ENCODE measurements at regions not wholly inside any gene's neighbourhood (a gene's known extent, or its start where the extent isn't known, plus 50 kb on each side); places are given as distances from the start of the nearest gene placed in this dataset.

DNA sequence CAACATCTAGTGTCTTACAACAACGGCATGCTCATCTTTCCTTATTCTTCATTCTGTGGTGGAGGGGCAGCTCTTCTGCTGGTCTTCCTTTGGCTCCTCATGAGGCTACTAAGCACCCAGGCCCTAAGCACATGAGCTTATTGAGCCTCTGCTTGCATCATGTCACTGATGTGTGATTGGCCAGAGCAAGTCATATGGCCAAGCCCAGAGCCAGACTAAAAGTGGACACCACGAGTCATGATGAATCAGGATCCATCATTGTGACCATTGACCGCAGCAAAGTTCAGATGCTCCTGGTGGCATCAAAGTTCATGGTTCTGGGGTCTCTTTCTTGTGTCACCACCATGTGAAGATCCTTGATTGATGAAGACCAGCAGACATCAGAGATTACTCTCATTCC is 192.0 kb upstream of the FOXA2 start:
- Histone ChIP-seq H3K14ac (ENCODE audit: low read length) (peak overlapping the region; percentile 18), H4K12ac (ENCODE audit: low read depth, low read length) (no peak overlapping the region), H3K4me1 (ENCODE audit: control insufficient read depth in 1 of 2, insufficient read depth in 2 of 2, low read length in 2 of 2) (peaks cover 14 to 21% of the 10 kb centered on the region in 2 experiments), H3K79me2 (ENCODE audit: control insufficient read depth, insufficient read depth, low read length, poor library complexity) (no peaks in the 10 kb centered on the region), H3K79me1 (ENCODE audit: low read length) (peaks cover 16% of the 10 kb centered on the region), H2BK120ac (ENCODE audit: insufficient read depth, low read length, poor library complexity) (peak overlapping the region; percentile 15), H3K36me3 (ENCODE audit: control insufficient read depth in 1 of 2, insufficient read depth in 2 of 2, low read length in 2 of 2) (no peaks in the 10 kb centered on the region), H2AK5ac (ENCODE audit: low read length) (peak overlapping the region; percentile 0), H4K91ac (ENCODE audit: low read depth, low read length) (peak overlapping the region; percentile 40), H2BK5ac (ENCODE audit: low read depth, low read length, poor library complexity) (peak overlapping the region; percentile 24), H3K27ac (ENCODE audit: low read depth, low read length) (peak overlapping the region; percentile 88), H3K9ac (ENCODE audit: low read length) (no peak overlapping the region), H3K4me3 (ENCODE audit: low read depth, low read length) (no peak overlapping the region), H4K8ac (ENCODE audit: low read depth, low read length) (peak overlapping the region; percentile 52), H3K27me3 (ENCODE audit: insufficient read depth, low read length) (no peaks in the 10 kb centered on the region), H2BK12ac (ENCODE audit: low read length) (peak overlapping the region; percentile 11), H3K9me3 (ENCODE audit: insufficient read depth, low read depth, low read length) (no peaks in the 10 kb centered on the region), H3K23ac (ENCODE audit: low read length) (no peak overlapping the region), H3K4ac (ENCODE audit: low read depth, low read length) (peak overlapping the region; percentile 19), H3K18ac (ENCODE audit: low read length) (peak overlapping the region; percentile 0), H2AFZ (ENCODE audit: insufficient read depth, low read length, poor library complexity) (no peak overlapping the region), H3K4me2 (ENCODE audit: low read length) (no peak overlapping the region)
- DNase-seq, result no peak
- WGBS (ENCODE audit: extremely low coverage, insufficient coverage, insufficient read length), result no CpG with 5 or more reads among the region's 3 CpGs

DNA sequence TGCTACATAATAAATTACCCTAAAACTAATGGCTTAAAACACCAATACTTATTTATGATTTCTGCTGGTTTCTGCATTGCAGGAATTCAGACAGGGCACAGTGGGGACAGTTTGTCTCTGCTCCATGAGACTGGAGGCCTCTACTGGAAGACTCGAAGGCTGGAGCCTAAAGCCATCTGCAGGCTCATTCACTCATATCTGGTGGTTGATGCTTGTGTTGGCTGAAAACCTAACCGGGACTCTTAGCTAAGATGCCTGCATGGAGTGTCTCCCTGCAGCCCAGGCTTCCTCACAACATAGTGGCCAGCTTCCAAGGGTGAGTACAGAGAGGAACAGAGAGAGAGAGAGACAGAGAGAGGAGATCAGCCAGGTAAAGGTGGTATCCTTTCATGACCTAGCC is 195.5 kb upstream of the FOXA2 start:
- no peak overlapping the region for H3K4me2 ChIP-seq (ENCODE audit: low read length)
- no peak overlapping the region for H2AK5ac ChIP-seq (ENCODE audit: low read length)
- H3K14ac ChIP-seq (ENCODE audit: low read length), result no peak overlapping the region
- no peak overlapping the region for H2BK120ac ChIP-seq (ENCODE audit: insufficient read depth, low read length, poor library complexity)
- H3K4ac ChIP-seq (ENCODE audit: low read depth, low read length), result no peak overlapping the region
- H4K12ac ChIP-seq (ENCODE audit: low read depth, low read length), result no peak overlapping the region
- no peak overlapping the region for H3K9ac ChIP-seq (ENCODE audit: low read length)
- H2BK5ac ChIP-seq (ENCODE audit: low read depth, low read length, poor library complexity), result no peak overlapping the region
- no peak overlapping the region for H2BK12ac ChIP-seq (ENCODE audit: low read length)
- no peaks in the 10 kb centered on the region for H3K36me3 ChIP-seq (ENCODE audit: control insufficient read depth in 1 of 2, insufficient read depth in 2 of 2, low read length in 2 of 2)
- H3K27ac ChIP-seq (ENCODE audit: low read depth, low read length), result no peak overlapping the region
- no peak overlapping the region for H3K18ac ChIP-seq (ENCODE audit: low read length)
- H4K8ac ChIP-seq (ENCODE audit: low read depth, low read length), result no peak overlapping the region
- DNase-seq, result no peak
- no CpG with 5 or more reads among the region's 2 CpGs for WGBS (ENCODE audit: extremely low coverage, insufficient coverage, insufficient read length)
- no peak overlapping the region for H3K4me3 ChIP-seq (ENCODE audit: low read depth, low read length)
- H2AFZ ChIP-seq (ENCODE audit: insufficient read depth, low read length, poor library complexity), result no peak overlapping the region
- H4K91ac ChIP-seq (ENCODE audit: low read depth, low read length), result no peak overlapping the region
- peaks cover 11% of the 10 kb centered on the region for H3K79me1 ChIP-seq (ENCODE audit: low read length)
- no peaks in the 10 kb centered on the region for H3K79me2 ChIP-seq (ENCODE audit: control insufficient read depth, insufficient read depth, low read length, poor library complexity)
- H3K23ac ChIP-seq (ENCODE audit: low read length), result no peak overlapping the region
- H3K4me1 ChIP-seq (ENCODE audit: control insufficient read depth in 1 of 2, insufficient read depth in 2 of 2, low read length in 2 of 2), result peaks cover 6 to 11% of the 10 kb centered on the region in 2 experiments
- H3K9me3 ChIP-seq (ENCODE audit: insufficient read depth, low read depth, low read length), result no peaks in the 10 kb centered on the region
- H3K27me3 ChIP-seq (ENCODE audit: insufficient read depth, low read length), result no peaks in the 10 kb centered on the region

DNA sequence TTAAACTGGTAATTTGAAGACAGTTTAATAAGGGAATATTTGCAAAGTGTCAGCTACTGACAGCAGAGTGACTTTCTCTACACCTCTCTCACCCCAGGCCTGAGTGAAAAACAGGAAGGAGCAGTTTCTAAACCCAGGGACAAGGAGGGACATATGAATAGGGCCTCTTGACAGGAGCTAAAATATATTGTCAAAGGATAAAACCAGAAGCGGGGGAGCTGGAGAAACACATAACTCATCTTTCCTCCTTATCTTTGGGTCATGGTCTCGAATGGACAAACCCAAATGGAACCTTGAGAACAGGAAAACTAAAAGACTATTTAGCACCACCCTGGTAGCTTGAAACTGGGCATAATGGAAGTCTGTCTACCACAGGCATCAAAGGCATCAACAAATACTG is 197.5 kb upstream of the FOXA2 start:
- Histone ChIP-seq H3K14ac (ENCODE audit: low read length) (no peak overlapping the region), H2BK12ac (ENCODE audit: low read length) (no peak overlapping the region), H2BK5ac (ENCODE audit: low read depth, low read length, poor library complexity) (no peak overlapping the region), H2AFZ (ENCODE audit: insufficient read depth, low read length, poor library complexity) (no peak overlapping the region), H2AK5ac (ENCODE audit: low read length) (no peak overlapping the region), H2BK120ac (ENCODE audit: insufficient read depth, low read length, poor library complexity) (no peak overlapping the region), H3K36me3 (ENCODE audit: control insufficient read depth in 1 of 2, insufficient read depth in 2 of 2, low read length in 2 of 2) (no peaks in the 10 kb centered on the region), H3K9me3 (ENCODE audit: insufficient read depth, low read depth, low read length) (no peaks in the 10 kb centered on the region), H3K27ac (ENCODE audit: low read depth, low read length) (no peak overlapping the region), H3K79me2 (ENCODE audit: control insufficient read depth, insufficient read depth, low read length, poor library complexity) (no peaks in the 10 kb centered on the region), H3K4me1 (ENCODE audit: control insufficient read depth in 1 of 2, insufficient read depth in 2 of 2, low read length in 2 of 2) (no peaks in the 10 kb centered on the region), H3K18ac (ENCODE audit: low read length) (no peak overlapping the region), H4K12ac (ENCODE audit: low read depth, low read length) (no peak overlapping the region), H4K91ac (ENCODE audit: low read depth, low read length) (no peak overlapping the region), H3K27me3 (ENCODE audit: insufficient read depth, low read length) (no peaks in the 10 kb centered on the region), H4K8ac (ENCODE audit: low read depth, low read length) (no peak overlapping the region), H3K9ac (ENCODE audit: low read length) (no peak overlapping the region), H3K23ac (ENCODE audit: low read length) (no peak overlapping the region), H3K79me1 (ENCODE audit: low read length) (peaks cover 2% of the 10 kb centered on the region), H3K4me2 (ENCODE audit: low read length) (no peak overlapping the region), H3K4ac (ENCODE audit: low read depth, low read length) (no peak overlapping the region), H3K4me3 (ENCODE audit: low read depth, low read length) (no peak overlapping the region)
- DNase-seq, result no peak
- WGBS (ENCODE audit: extremely low coverage, insufficient coverage, insufficient read length), result no CpG with 5 or more reads among the region's 2 CpGs

DNA sequence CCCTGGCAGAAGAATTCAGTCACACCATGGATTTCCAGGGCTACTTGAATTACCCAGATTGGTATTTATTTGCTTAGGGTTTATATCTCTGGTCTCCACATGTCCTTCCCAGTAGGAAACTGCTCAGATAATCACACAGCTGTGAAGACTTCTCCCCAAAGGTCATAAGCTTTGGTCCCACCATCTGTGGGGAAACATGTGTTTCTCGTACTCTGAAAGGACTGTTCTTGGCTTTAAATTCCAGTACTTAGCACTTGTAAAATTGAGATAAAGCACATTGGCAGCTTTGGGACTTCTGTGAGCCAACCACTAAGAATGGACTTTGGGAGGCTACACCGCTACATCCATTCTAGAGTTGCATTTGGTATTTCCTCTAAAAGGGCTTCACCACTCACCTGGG is 205.3 kb upstream of the FOXA2 start:
- Histone ChIP-seq H3K79me1 (ENCODE audit: low read length) (peaks cover 3% of the 10 kb centered on the region), H4K91ac (ENCODE audit: low read depth, low read length) (no peak overlapping the region), H3K4me3 (ENCODE audit: low read depth, low read length) (no peak overlapping the region)

More for the DNA sequence above, 205.3 kb upstream of the FOXA2 start:
- H3K9ac ChIP-seq (ENCODE audit: low read length), result no peak overlapping the region
- H3K14ac ChIP-seq (ENCODE audit: low read length), result no peak overlapping the region
- peaks cover 2% of the 10 kb centered on the region for H3K9me3 ChIP-seq (ENCODE audit: insufficient read depth, low read depth, low read length)
- no peak overlapping the region for H4K8ac ChIP-seq (ENCODE audit: low read depth, low read length)
- no peak overlapping the region for H3K4ac ChIP-seq (ENCODE audit: low read depth, low read length)
- no peaks in the 10 kb centered on the region for H3K79me2 ChIP-seq (ENCODE audit: control insufficient read depth, insufficient read depth, low read length, poor library complexity)
- no peaks in the 10 kb centered on the region for H3K36me3 ChIP-seq (ENCODE audit: control insufficient read depth in 1 of 2, insufficient read depth in 2 of 2, low read length in 2 of 2)
- H3K4me1 ChIP-seq (ENCODE audit: control insufficient read depth in 1 of 2, insufficient read depth in 2 of 2, low read length in 2 of 2), result peaks cover 0 to 1% of the 10 kb centered on the region in 2 experiments
- H3K4me2 ChIP-seq (ENCODE audit: low read length), result no peak overlapping the region
- no peaks in the 10 kb centered on the region for H3K27me3 ChIP-seq (ENCODE audit: insufficient read depth, low read length)
- H3K18ac ChIP-seq (ENCODE audit: low read length), result no peak overlapping the region
- H2BK12ac ChIP-seq (ENCODE audit: low read length), result no peak overlapping the region
- H2AK5ac ChIP-seq (ENCODE audit: low read length), result no peak overlapping the region
- no peak overlapping the region for H2BK120ac ChIP-seq (ENCODE audit: insufficient read depth, low read length, poor library complexity)
- no peak for DNase-seq
- no peak overlapping the region for H2AFZ ChIP-seq (ENCODE audit: insufficient read depth, low read length, poor library complexity)
- WGBS (ENCODE audit: extremely low coverage, insufficient coverage, insufficient read length), result no CpG with 5 or more reads among the region's 2 CpGs
- H2BK5ac ChIP-seq (ENCODE audit: low read depth, low read length, poor library complexity), result no peak overlapping the region
- H3K27ac ChIP-seq (ENCODE audit: low read depth, low read length), result no peak overlapping the region
- no peak overlapping the region for H3K23ac ChIP-seq (ENCODE audit: low read length)
- no peak overlapping the region for H4K12ac ChIP-seq (ENCODE audit: low read depth, low read length)
